Liver (tissue), 3 donors: ENCODE measurements at regions not wholly inside any gene's neighbourhood (a gene's known extent, or its start where the extent isn't known, plus 50 kb on each side); places are given as distances from the start of the nearest gene placed in this dataset.

Experiments used
- CTCF ChIP-seq: fragments of 150-350 bp; IDR thresholded peaks from 2 replicates; pipeline ENCODE4 v1.5.1; 2017; ENCODE audit warnings: improper control_type of control experiment, low read depth, low read length; ENCODE audit not compliant: missing input control
- FOXA1 ChIP-seq: IDR thresholded peaks from 2 replicates; pipeline ENCODE4 v1.6.1; 2016; ENCODE audit warnings: antibody characterized with exemption
- GABPA ChIP-seq, 2 donors: IDR thresholded peaks in 1 of 2; conservative IDR thresholded peaks in 1 of 2; 2 replicates each; pipeline ENCODE4 v1.6.1; 2016; ENCODE audit warnings: antibody characterized with exemption in 2 of 2, mild to moderate bottlenecking in 1 of 2, moderate library complexity in 1 of 2
- JUND ChIP-seq, 2 donors: IDR thresholded peaks; 2 replicates each; pipeline ENCODE4 v1.6.1; 2016; ENCODE audit warnings: antibody characterized with exemption in 2 of 2
- MAX ChIP-seq: IDR thresholded peaks from 2 replicates; pipeline ENCODE4 v1.6.1; 2016; ENCODE audit warnings: antibody characterized with exemption
- RAD21 ChIP-seq, 2 donors: IDR thresholded peaks; 2 replicates each; pipeline ENCODE4 v1.6.1; 2016; ENCODE audit warnings: antibody characterized with exemption in 2 of 2, mild to moderate bottlenecking in 2 of 2
- SP1 ChIP-seq: IDR thresholded peaks from 2 replicates; pipeline ENCODE4 v1.6.1; 2018; ENCODE audit warnings: antibody characterized with exemption, mild to moderate bottlenecking
- TAF1 ChIP-seq: conservative IDR thresholded peaks from 2 replicates; pipeline ENCODE4 v1.6.1; 2016; ENCODE audit warnings: antibody characterized with exemption, mild to moderate bottlenecking
- YY1 ChIP-seq: IDR thresholded peaks from 2 replicates; pipeline ENCODE4 v1.6.1; 2016; ENCODE audit warnings: antibody characterized with exemption, mild to moderate bottlenecking
- ZBTB33 ChIP-seq: IDR thresholded peaks from 2 replicates; pipeline ENCODE4 v1.6.1; 2016; ENCODE audit warnings: antibody characterized with exemption
- TF ChIP-seq, protein P1 (sequence below): IDR thresholded peaks from 2 replicates; pipeline ENCODE4 v1.6.1; 2016; ENCODE audit warnings: antibody characterized with exemption, mild to moderate bottlenecking
- donor health status: healthy.
- donor health status: healthy.

- TF ChIP-seq SP1 (no peak), YY1 (no peak), JUND (IDR thresholded peaks at IDR 0.05) (no peak), TAF1 (no peak), CTCF (no peak), RAD21 (IDR thresholded peaks at IDR 0.05) (no peak), GABPA (IDR thresholded peaks at IDR 0.05 in 1 of 2, conservative IDR thresholded peaks at IDR 0.05 in 1 of 2) (no peak), MAX (no peak), ZBTB33 (no peak), FOXA1 (no peak)
- TF ChIP-seq, protein P1, sequence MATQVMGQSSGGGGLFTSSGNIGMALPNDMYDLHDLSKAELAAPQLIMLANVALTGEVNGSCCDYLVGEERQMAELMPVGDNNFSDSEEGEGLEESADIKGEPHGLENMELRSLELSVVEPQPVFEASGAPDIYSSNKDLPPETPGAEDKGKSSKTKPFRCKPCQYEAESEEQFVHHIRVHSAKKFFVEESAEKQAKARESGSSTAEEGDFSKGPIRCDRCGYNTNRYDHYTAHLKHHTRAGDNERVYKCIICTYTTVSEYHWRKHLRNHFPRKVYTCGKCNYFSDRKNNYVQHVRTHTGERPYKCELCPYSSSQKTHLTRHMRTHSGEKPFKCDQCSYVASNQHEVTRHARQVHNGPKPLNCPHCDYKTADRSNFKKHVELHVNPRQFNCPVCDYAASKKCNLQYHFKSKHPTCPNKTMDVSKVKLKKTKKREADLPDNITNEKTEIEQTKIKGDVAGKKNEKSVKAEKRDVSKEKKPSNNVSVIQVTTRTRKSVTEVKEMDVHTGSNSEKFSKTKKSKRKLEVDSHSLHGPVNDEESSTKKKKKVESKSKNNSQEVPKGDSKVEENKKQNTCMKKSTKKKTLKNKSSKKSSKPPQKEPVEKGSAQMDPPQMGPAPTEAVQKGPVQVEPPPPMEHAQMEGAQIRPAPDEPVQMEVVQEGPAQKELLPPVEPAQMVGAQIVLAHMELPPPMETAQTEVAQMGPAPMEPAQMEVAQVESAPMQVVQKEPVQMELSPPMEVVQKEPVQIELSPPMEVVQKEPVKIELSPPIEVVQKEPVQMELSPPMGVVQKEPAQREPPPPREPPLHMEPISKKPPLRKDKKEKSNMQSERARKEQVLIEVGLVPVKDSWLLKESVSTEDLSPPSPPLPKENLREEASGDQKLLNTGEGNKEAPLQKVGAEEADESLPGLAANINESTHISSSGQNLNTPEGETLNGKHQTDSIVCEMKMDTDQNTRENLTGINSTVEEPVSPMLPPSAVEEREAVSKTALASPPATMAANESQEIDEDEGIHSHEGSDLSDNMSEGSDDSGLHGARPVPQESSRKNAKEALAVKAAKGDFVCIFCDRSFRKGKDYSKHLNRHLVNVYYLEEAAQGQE: no peak
Measured at GRCh38 chr6:140779991-140780596, 1352.6 kb upstream of the GJE1 start.
